OCI-LY3 (cell line): ENCODE measurements at regions not wholly inside any gene's neighbourhood (a gene's known extent, or its start where the extent isn't known, plus 50 kb on each side); places are given as distances from the start of the nearest gene placed in this dataset.

Source experiments
- EZH2phosphoT487 ChIP-seq: fragments of 200-600 bp; shearing (Covaris generic); IDR thresholded peaks from 2 replicates; pipeline ENCODE4 v1.6.1; 2018; ENCODE audit warnings: antibody characterized with exemption, mixed run types, low read depth
- TF ChIP-seq, protein P1 (sequence below): fragments of 200-600, 300-600 bp; sonication (generic); IDR thresholded peaks from 2 replicates; pipeline ENCODE4 v1.5.1; 2014; ENCODE audit warnings: antibody characterized with exemption, low read length, low read depth

DNA sequence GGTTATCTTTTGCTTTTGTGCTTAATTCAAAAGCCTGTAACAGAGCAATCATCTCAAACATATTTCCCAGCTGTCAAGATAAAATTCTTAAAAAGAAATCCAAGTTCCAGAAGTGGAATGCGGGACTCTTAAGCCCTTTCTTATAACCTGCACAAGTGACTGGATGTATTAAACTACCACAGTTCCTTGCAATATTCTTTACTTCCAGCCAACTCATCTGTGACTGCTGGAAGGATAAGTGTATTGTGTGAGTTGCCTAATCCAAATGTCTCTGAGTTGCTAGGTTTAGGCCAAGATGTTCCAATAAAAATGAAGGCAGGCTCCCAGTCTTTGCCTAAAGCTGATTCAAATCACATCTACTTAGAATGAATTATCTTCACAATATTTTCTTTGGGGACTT lies 159.2 kb upstream of the SLC24A2 start:
- TF ChIP-seq, protein P1, sequence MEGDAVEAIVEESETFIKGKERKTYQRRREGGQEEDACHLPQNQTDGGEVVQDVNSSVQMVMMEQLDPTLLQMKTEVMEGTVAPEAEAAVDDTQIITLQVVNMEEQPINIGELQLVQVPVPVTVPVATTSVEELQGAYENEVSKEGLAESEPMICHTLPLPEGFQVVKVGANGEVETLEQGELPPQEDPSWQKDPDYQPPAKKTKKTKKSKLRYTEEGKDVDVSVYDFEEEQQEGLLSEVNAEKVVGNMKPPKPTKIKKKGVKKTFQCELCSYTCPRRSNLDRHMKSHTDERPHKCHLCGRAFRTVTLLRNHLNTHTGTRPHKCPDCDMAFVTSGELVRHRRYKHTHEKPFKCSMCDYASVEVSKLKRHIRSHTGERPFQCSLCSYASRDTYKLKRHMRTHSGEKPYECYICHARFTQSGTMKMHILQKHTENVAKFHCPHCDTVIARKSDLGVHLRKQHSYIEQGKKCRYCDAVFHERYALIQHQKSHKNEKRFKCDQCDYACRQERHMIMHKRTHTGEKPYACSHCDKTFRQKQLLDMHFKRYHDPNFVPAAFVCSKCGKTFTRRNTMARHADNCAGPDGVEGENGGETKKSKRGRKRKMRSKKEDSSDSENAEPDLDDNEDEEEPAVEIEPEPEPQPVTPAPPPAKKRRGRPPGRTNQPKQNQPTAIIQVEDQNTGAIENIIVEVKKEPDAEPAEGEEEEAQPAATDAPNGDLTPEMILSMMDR = no peak
- TF ChIP-seq EZH2phosphoT487 = no peak
